HCT116 (cell line): ENCODE measurements at regions not wholly inside any gene's neighbourhood (a gene's known extent, or its start where the extent isn't known, plus 50 kb on each side); places are given as distances from the start of the nearest gene placed in this dataset.

Experiments used
- ATAC-seq: fragments of 200-7000 bp; cut with Tn5 transposase; 2 replicates; pipeline ENCODE4 v1.9.1; 2020; ENCODE audit warnings: mild to moderate bottlenecking, moderate library complexity
- BruUV-seq: library from RNA; stranded (reverse); fragments of 400-500 nt; replicated peaks from 2 replicates; lab custom pipeline; 2021; lab: Mats Ljungman, UMichigan
- CTCF ChIA-PET: fragments of 300-600 bp; sonication (Branson Sonifier 250); formaldehyde crosslinking; loops from one replicate; lab custom pipeline; 2021; ENCODE audit warnings: antibody characterized with exemption; lab: Charles Lee
- POLR2A ChIA-PET: fragments of 300-600, 350-600 bp; sonication (Branson Sonifier 250); formaldehyde crosslinking; loops from one replicate; lab custom pipeline; 2021; ENCODE audit warnings: antibody characterized with exemption; lab: Charles Lee
- RAD21 ChIA-PET, 2 experiments: fragments of 300-600 bp; sonication (Branson Sonifier 250); formaldehyde crosslinking; loops; one replicate each; lab custom pipeline; 2023; ENCODE audit warnings: low total read pairs in 2 of 2; ENCODE audit not compliant: uncharacterized antibody in 2 of 2, unreplicated experiment in 2 of 2, low non-redundant PET in 1 of 2; lab: Charles Lee
- DNase-seq: peaks from one replicate; pipeline ENCODE4 v3.0.0-alpha.2; 2010; ENCODE audit warnings: low read depth, low spot score
- H2AFZ ChIP-seq: fragments of 200-600 bp; shearing (Covaris generic), sonication (generic); 2 replicates; pipeline ENCODE4 v1.6.1; 2017; ENCODE audit warnings: low read depth, mixed run types, mixed read lengths, antibody characterized with exemption, low read length; ENCODE audit not compliant: poor library complexity, severe bottlenecking
- H3K27ac ChIP-seq: 2 replicates; pipeline ENCODE4 v1.5.1; 2012; ENCODE audit warnings: low read depth, low read length
- H3K27me3 ChIP-seq: fragments of 200-600 bp; sonication (generic); 2 replicates; pipeline ENCODE4 v1.6.1; 2016; ENCODE audit warnings: mixed run types, low read length, mixed read lengths; ENCODE audit not compliant: insufficient read depth
- H3K36me3 ChIP-seq, 2 experiments: fragments of 200-500 bp in 1 of 2; fragments of 200-600 bp in 1 of 2; sonication (Bioruptor generic) in 1 of 2; sonication (generic) in 1 of 2; 2 replicates each; pipeline versions ENCODE4 v1.5.1 to v1.6.1; 2014 to 2016; ENCODE audit warnings: low read length in 2 of 2, inconsistent platforms in 1 of 2, mixed read lengths in 1 of 2, mixed run types in 1 of 2; ENCODE audit not compliant: insufficient read depth in 2 of 2, control insufficient read depth in 1 of 2
- H3K4me1 ChIP-seq, 2 experiments: fragments of 200-600 bp in 1 of 2; sonication (generic) in 1 of 2; 2 replicates each; pipeline versions ENCODE4 v1.5.1 to v1.6.1; 2012 to 2017; ENCODE audit warnings: low read length in 2 of 2, inconsistent platforms in 1 of 2, mild to moderate bottlenecking in 1 of 2, mixed read lengths in 1 of 2, mixed run types in 1 of 2, moderate library complexity in 1 of 2; ENCODE audit not compliant: insufficient read depth in 2 of 2, control insufficient read depth in 1 of 2
- H3K4me2 ChIP-seq: fragments of 200-600 bp; sonication (generic); 2 replicates; pipeline ENCODE4 v1.6.1; 2017; ENCODE audit warnings: mixed run types, low read length, mixed read lengths
- H3K4me3 ChIP-seq, 2 experiments: fragments of 200-600 bp in 1 of 2; sonication (generic) in 1 of 2; replicated peaks in 1 of 2; 2 replicates each; pipeline ENCODE4 v1.5.1; 2011 to 2016; ENCODE audit warnings: low read length in 2 of 2, control low read depth in 1 of 2, low read depth in 1 of 2, mild to moderate bottlenecking in 1 of 2, mixed read lengths in 1 of 2, mixed run types in 1 of 2
- H3K79me2 ChIP-seq: fragments of 200-600 bp; sonication (generic); 2 replicates; pipeline ENCODE4 v1.6.1; 2017; ENCODE audit warnings: mild to moderate bottlenecking, mixed run types, low read length, moderate library complexity, mixed read lengths; ENCODE audit not compliant: insufficient read depth
- H3K9ac ChIP-seq: fragments of 200-600 bp; sonication (generic); 2 replicates; pipeline ENCODE4 v1.6.1; 2016; ENCODE audit warnings: low read length, mixed read lengths
- H3K9me2 ChIP-seq: fragments of 200-600 bp; sonication (generic), shearing (Covaris generic); 2 replicates; pipeline ENCODE4 v1.6.1; 2017; ENCODE audit warnings: mixed run types, mild to moderate bottlenecking, moderate library complexity; ENCODE audit not compliant: insufficient read depth
- H3K9me3 ChIP-seq, 2 experiments: fragments of 200-500 bp in 1 of 2; fragments of 200-600 bp in 1 of 2; sonication (Bioruptor generic) in 1 of 2; sonication (generic) in 1 of 2; 2 replicates each; pipeline ENCODE4 v1.6.1; 2014 to 2017; ENCODE audit warnings: low read length in 2 of 2, mixed read lengths in 2 of 2, inconsistent platforms in 1 of 2, low read depth in 1 of 2, mild to moderate bottlenecking in 1 of 2, mixed run types in 1 of 2, moderate library complexity in 1 of 2; ENCODE audit not compliant: control insufficient read depth in 1 of 2, insufficient read depth in 1 of 2
- H4K20me1 ChIP-seq: fragments of 200-600 bp; sonication (generic), shearing (Covaris generic); 2 replicates; pipeline ENCODE4 v1.6.1; 2017; ENCODE audit warnings: mixed run types, mild to moderate bottlenecking, moderate library complexity; ENCODE audit not compliant: insufficient read depth
- CEBPB ChIP-seq: IDR thresholded peaks from 2 replicates; pipeline ENCODE4 v1.6.1; 2012; ENCODE audit warnings: low read depth
- EGR1 ChIP-seq: IDR thresholded peaks from 2 replicates; pipeline ENCODE4 v1.6.1; 2012; ENCODE audit warnings: low read depth
- EZH2 ChIP-seq: fragments of 200-600 bp; sonication (generic); IDR thresholded peaks from 2 replicates; pipeline ENCODE4 v1.6.1; 2017; ENCODE audit warnings: antibody characterized with exemption, mixed run types
- EZH2phosphoT487 ChIP-seq: fragments of 200-600 bp; IDR thresholded peaks from 2 replicates; pipeline ENCODE4 v1.6.1; 2018; ENCODE audit warnings: antibody characterized with exemption, borderline replicate concordance
- RAD21 ChIP-seq: IDR thresholded peaks from 2 replicates; pipeline ENCODE4 v1.6.1; 2012; ENCODE audit warnings: low read depth, mild to moderate bottlenecking
- TCF7L2 ChIP-seq: IDR thresholded peaks from 2 replicates; pipeline ENCODE4 v1.7.0; 2011; ENCODE audit warnings: borderline replicate concordance, inconsistent platforms; ENCODE audit not compliant: insufficient read depth, insufficient read length; ENCODE audit errors: extremely low read depth
- YY1 ChIP-seq: IDR thresholded peaks from 2 replicates; pipeline ENCODE4 v1.6.1; 2011; ENCODE audit warnings: low read length, low read depth, moderate library complexity, mild to moderate bottlenecking; ENCODE audit not compliant: insufficient replicate concordance; ENCODE audit errors: extremely low read depth
- ZNF274 ChIP-seq: fragments of 200-500 bp; sonication (Bioruptor generic); IDR thresholded peaks from 2 replicates; pipeline ENCODE4 v1.6.1; 2014; ENCODE audit warnings: mild to moderate bottlenecking, low read depth, low read length, inconsistent platforms
- intact Hi-C: fragments of 100-400 bp; cut with micrococcal nuclease; formaldehyde crosslinking; loops from 2 replicates; pipeline ENCODE4 v1.10.0; 2022

DNA sequence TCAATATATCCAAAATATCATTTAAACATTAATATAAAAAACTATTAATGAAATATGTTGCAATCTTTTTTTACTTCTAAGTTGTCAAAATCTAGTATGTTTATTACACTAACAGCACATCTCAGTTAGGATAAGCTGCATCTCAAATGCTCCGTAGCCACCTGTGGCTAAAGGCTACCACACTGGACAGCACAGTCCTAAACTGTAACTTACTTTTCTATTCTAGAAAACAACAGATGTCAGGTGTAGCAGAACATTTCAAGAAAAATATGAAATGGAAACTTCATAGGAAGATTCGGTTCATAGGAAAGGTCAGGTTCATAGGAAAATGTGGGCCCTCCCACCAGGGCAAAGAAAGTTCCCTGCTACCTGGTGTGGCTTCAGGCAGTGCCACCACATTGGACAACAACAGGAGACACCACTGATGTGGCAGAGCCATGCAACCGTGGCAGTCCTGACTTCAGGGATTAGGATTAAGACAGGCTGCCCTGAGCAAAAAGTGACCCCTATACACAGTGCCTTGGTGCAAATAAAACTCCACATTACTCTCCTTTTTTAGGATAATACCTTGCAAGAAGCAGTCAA, 197.8 kb upstream of the NR4A3 start:
- Histone ChIP-seq H3K27ac (no peak overlapping the region), H3K4me3 (no peak overlapping the region), H3K4me2 (no peak overlapping the region), H2AFZ (no peak overlapping the region), H3K9ac (no peak overlapping the region), H3K9me2 (no peaks in the 10 kb centered on the region), H3K4me1 (no peaks in the 10 kb centered on the region), H3K36me3 (no peaks in the 10 kb centered on the region), H3K9me3 (no peaks in the 10 kb centered on the region), H3K79me2 (no peaks in the 10 kb centered on the region), H3K27me3 (no peaks in the 10 kb centered on the region), H4K20me1 (no peaks in the 10 kb centered on the region)
- intact Hi-C loops, result no loop called here
- DNase-seq (no peak), ATAC-seq (no peak)
- no peak for TF ChIP-seq ZNF274
- no peak for TF ChIP-seq EZH2phosphoT487
- TF ChIP-seq TCF7L2, result no peak
- TF ChIP-seq EZH2, result no peak
- BruUV-seq, result no TSS peak
- ChIA-PET POLR2A (no interaction called here), CTCF (no interaction called here), RAD21 (no interaction called here)

DNA sequence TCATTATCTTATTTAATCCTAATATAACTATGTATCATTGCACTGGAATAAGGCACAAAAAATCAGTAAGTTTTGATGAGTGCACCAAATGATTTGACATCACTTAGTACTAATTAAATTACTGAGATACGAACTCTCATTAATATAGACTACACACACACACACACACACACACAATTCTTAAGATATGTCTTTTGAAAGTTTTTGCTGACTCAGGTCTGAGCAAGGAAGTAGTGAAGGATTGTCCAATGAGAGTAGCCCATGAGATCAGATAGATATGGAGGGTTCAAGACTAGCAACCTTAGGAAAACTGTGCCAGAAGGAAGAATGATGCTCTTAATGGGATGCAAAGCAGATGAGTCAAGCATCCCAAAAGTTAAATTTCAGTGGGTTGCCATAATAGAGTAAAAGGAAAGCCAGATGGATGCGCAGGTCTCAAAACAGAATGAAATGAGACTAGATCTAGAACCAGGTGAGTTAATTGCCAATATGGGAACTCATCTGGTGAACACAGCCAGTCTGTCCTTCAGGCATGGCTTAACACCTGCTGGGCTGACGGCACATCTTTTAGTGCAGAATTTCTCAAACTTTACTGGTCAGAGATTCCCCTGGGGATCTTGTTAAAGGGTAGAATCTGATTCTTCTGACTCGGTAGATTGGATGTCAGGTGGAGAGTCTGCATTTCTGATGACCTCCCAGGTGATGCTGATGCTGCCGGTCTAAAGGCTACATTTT, 197.0 kb upstream of the NR4A3 start:
- RAD21 ChIA-PET, result no interaction called here
- Histone ChIP-seq H2AFZ (no peak overlapping the region), H4K20me1 (no peaks in the 10 kb centered on the region), H3K4me1 (no peaks in the 10 kb centered on the region), H3K4me3 (no peak overlapping the region), H3K9me3 (no peaks in the 10 kb centered on the region), H3K79me2 (no peaks in the 10 kb centered on the region), H3K9ac (no peak overlapping the region), H3K4me2 (no peak overlapping the region), H3K9me2 (no peaks in the 10 kb centered on the region), H3K36me3 (no peaks in the 10 kb centered on the region), H3K27ac (no peak overlapping the region), H3K27me3 (no peaks in the 10 kb centered on the region)
- CTCF ChIA-PET, result no interaction called here
- BruUV-seq, result no TSS peak
- POLR2A ChIA-PET, result no interaction called here
- TF ChIP-seq YY1, result no peak
- TF ChIP-seq EZH2, result no peak
- TF ChIP-seq RAD21, result no peak
- no peak for TF ChIP-seq EGR1
- no peak for TF ChIP-seq CEBPB
- no peak for ATAC-seq
- DNase-seq, result no peak
- intact Hi-C loops, result no loop called here
